HG03060 (cell line): ENCODE measurements at regions not wholly inside any gene's neighbourhood (a gene's known extent, or its start where the extent isn't known, plus 50 kb on each side); places are given as distances from the start of the nearest gene placed in this dataset.

ENCODE experiments used
- ATAC-seq: cut with Tn5 transposase; IDR thresholded peaks from one replicate; pipeline ENCODE4 v1.9.1; 2021; ENCODE audit warnings: low read depth, moderate number of reproducible peaks; ENCODE audit not compliant: unreplicated experiment

GRCh38 chr4:123345935-123346300 lies 50.7 kb upstream of the SPRY1 start:
- ATAC-seq: no peak

- no peak for ATAC-seq
These were observed 50.2 kb upstream of the SPRY1 start for GRCh38 chr4:123346330-123346940.
